ENCODE measurements at regions not wholly inside any gene's neighbourhood (a gene's known extent, or its start where the extent isn't known, plus 50 kb on each side); places are given as distances from the start of the nearest gene placed in this dataset.

GRCh38 chr1:235059221-235059620 lies 69.4 kb downstream of the TOMM20 start:
- DNase-seq (ENCODE audit: low spot score): peak; percentile 18

- DNase-seq (ENCODE audit: low spot score): no peak
Observed at GRCh38 chr1:235058695-235059094, 69.9 kb downstream of the TOMM20 start.

DNA sequence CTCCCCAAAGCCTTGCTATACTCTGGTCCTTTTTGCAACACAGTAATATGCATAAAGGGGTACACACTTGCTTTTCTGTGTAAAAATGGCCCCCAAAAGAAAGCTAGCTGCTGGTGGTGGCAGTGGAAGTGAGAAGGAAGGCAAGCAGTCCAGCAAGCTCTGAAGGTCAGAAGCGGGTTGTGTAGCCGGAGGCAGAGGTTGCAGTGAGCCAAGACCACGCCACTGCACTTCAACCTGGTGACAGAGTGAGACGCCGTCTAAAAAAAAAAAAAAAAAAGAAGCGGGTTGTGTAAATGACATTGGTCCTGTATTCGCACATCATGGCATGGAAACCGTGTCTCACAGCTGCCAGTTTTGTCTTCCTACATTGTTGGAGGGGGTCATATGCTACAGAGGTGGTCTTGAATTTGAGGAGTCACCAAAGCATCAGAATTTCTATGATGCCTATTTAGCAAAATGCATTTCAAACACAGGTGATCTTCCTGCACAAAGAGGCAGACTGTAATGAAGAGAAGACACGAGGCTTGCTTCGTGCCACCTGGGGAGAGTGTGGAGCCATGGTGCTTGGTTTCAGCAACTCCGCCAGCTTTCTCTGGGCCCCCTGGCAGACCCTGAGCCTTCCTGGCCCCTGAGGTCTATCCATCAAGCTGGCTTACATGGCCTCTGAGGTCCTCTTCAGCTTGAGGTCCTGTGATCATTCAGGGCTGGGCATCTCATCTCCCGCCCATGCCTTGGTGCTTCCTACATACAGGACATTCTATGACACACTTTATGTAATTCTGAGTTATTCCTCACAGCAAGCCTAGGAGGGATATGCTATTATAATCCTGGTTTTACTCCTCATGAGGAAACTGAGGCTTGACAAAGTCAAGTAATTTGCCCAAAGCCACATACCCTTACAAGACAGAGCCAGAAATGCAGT lies 71.0 kb downstream of the TOMM20 start:
- peak; percentile 22 for DNase-seq (ENCODE audit: low spot score)

DNA sequence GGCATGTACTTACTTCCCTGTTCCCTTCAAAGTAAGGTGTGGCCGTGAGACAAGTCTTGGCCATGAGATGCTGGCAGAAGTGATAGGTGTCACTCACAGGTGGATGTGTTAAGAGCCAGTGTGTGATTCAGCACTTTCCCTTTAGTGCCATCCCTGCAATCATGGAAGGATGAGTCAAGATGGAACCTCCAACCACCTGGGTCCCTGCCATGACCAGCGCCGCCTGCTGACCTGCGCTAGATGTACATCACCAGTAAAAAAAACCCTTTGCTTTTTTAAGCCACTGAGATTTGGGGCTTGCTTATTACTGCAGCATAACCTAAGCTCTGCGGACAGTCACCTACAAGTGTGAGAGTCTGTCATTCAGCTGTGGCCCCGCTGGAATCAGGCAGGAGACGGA lies 71.7 kb downstream of the TOMM20 start:
- DNase-seq (ENCODE audit: low spot score): peak; percentile 27

GRCh38 chr1:235054936-235055335 lies 73.7 kb downstream of the TOMM20 start:
- DNase-seq (ENCODE audit: low spot score): peak; percentile 23

DNA sequence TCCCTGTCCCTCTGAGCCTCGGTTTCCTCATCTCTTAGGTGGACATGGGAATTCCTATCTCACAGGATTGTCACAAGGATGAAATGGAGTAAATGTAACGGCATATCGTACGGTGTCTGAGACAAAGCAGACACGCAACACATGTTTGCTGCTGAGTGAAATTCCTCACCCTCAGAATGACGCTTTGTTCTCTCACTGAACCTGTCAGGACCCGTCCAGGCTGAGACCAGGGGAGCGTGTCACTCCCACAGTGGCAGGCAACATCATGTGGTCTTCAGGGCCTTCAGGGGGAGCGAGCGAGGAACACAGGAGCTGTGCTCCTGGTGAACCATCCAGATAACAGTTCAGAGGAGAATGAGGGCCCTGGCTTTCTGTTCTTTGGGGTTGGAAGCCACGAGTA lies 74.2 kb downstream of the TOMM20 start:
- DNase-seq (ENCODE audit: low spot score): no peak

- DNase-seq (ENCODE audit: low spot score): peak; percentile 11
Observed at GRCh38 chr1:235052067-235053008, 76.3 kb downstream of the TOMM20 start.

GRCh38 chr1:235051521-235051920 lies 77.1 kb downstream of the TOMM20 start:
- peak; percentile 20 for DNase-seq (ENCODE audit: low spot score)

DNA sequence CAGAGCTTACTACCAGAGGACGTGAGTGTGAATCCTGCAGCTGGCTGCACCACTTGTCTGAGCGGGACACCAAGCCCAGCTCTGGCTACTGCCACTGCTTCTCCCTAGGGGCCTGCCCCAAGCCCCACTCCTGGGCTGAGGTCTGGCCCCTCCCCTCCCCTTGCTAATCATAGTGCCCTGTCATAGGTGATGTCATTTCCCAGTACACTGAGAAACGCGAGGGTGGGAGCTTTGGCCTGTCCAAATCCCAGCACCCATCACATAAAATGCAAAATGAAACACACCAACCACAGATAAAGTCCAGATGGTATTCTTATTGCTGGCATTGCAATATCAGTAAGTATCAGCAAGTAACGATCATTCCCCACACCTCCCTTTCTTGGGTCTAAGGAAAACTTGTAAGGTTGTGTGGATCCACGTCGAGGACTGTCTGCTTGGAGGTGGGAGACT lies 77.7 kb downstream of the TOMM20 start:
- peak; percentile 28 for DNase-seq (ENCODE audit: low spot score)

- DNase-seq (ENCODE audit: low spot score): peak; percentile 2
Observed at GRCh38 chr1:235049716-235050378, 78.8 kb downstream of the TOMM20 start.

DNA sequence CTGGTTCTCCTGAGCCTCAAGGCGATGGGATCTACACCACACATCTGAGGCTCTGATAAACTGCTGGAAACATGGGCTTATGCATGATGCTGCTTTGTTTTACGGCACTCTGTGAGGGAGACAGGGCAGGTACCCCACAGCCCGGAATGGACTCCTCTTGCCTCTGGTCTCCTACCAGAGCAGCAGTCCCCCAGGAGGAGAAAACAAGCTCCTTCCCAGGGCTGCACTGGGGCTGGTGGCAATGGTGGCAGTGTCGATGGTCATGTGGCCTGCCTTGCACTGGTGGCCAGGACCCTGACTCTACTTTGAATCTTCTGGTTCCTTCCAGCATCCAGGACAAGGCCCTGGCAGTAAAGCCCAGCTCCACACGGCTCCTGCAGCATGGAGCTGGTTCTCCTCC lies 79.4 kb downstream of the TOMM20 start:
- peak; percentile 24 for DNase-seq (ENCODE audit: low spot score)

DNA sequence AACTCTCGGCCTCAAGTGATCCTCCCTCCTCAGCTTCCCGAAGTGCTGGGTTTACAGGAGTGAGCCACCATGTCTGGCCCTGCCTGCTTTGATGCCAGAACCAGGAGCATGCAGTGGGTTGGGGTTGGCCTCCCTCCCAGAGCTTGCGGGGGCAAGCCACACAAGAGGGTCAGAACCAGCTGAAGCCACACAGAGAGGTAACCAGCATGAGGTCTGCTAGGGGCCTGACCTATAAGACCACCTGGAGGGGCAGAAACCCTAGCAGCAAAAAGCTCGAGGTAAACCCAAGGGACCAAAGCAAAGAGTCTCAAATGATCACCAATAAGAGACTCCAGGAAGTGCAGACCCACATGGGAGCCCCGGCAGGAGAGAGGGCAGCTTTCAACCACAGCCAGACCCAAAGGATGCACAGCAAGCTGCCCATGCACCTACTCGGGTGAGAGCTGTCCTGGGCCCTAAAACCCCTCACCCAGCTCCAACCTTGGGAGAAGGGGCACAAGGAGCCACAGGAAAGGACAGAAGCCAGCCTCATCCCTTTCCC lies 81.2 kb downstream of the TOMM20 start:
- DNase-seq (ENCODE audit: low spot score): peak; percentile 27

DNA sequence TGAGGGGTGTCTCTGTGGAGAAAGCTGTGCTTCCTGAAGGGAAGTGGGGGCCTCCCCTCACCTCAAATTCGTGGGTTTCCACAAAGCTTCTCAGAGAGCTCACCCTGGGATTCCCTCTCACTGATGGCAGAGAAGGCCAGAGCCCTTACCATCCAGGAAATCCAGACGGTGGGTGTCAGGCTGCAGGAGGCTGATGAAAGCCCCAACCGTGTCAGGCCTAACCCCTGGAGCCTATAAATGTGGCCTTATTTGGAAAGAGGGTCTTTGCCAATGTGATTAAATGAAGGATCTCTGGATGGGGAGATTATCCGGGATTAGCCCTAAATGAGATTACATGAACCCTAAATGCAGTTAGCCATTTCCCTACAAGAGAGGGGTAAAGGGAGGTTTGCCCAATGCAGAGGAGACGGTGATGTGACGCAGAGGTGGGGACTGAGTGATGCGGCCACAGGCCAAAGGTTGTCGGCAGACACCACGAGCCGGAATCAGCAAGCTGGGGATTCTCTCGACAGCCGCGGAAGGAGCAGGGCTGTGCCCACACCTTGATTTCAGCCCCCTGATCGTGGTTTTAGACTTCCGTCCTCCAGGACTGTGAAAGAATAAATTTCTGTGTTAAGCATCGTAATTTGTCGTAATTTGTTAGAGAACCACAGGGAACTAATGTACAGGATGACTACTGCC lies 82.6 kb downstream of the TOMM20 start:
- DNase-seq (ENCODE audit: low spot score): peak; percentile 52

GRCh38 chr1:235045034-235045690 lies 83.5 kb downstream of the TOMM20 start:
- DNase-seq (ENCODE audit: low spot score): peak; percentile 25

DNA sequence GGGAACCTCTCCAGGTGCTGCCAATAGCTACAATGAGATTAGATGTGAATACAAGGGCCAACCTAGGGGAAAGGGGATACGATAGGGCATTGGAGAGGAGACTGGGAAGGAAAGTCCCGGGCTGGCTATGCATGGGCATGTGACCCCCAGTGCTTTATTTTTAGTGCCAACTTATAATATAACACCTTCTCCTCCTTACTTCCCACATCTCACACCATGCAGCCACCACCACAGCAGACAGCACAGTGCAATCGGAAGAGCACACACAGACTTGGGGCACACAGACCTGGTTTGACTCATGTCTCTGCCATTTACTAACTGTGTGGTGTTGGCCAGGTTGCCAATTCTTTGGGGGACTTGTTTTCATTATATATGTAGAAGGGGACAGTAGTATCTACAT lies 85.4 kb downstream of the TOMM20 start:
- peak; percentile 9 for DNase-seq (ENCODE audit: low spot score)

DNA sequence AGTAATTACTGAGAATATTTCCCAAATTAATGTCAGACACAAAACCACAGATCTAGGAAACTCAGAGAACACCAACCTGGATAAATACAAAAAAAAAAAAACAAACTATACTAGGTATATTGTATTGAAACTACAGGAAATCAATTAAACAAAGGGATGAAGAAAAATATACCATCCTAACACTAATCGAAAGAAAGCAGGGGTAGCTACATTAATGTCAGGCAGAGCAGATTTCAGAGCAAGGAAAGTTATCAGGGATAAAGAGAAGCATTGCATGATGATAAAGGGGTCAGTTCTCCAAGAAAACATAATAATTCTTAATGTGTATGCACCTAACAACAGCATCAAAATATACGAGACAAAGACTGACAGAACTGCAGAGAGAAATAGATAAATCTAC lies 89.9 kb downstream of the TOMM20 start:
- no peak for DNase-seq (ENCODE audit: low spot score)

DNA sequence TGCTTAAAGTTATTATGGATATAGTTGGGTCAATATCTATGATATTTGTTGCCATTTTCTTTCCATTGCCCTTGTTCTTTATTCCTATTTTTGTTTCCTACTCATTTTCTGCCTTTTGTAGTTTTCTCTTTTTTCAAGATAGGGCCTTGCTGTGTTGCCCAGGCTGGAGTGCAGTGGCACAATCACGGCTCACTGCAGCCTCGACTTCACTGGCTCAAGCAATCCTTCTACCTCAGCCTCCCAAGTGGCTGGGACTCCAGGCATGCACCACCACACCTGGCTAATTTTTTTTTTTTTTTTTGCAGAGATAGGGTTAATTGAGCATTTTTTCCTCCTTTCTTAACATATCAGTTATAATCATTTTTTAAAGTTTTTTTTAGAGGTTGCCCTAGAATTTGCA lies 92.7 kb downstream of the TOMM20 start:
- no peak for DNase-seq (ENCODE audit: low spot score)

DNA sequence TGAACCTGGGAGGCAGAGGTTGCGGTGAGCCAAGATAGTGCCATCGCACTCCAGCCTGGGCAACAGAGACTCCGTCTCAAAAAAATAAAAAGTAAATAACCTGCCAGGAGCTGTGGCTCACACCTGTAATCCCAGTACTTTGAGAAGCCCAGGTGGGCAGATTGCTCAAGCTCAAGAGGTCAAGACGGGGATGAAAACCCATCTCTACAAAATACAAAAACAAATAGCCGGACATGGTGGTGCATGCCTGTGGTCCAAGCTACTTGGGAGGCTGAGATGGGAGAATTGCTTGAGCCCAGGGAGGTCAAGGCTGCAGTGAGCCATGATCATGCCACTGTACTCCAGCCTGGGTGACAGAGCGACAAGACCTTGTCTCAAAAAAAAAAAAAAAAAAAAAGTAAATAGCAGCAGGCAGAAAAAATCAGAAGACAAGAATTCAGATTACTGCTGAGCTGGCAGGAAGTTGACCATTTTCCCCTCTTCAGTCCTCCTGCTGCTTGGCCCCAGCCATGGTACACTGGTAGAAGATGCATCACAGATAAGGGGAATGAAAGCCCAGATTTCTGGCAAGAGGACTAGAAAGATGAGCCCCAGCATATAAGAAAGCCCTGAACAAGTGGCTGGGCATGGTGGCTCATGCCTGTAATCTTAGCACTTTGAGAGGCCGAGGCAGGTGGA lies 97.6 kb downstream of the TOMM20 start:
- DNase-seq (ENCODE audit: low spot score): no peak

GRCh38 chr1:235027862-235028250 lies 100.8 kb downstream of the TOMM20 start:
- no peak for DNase-seq (ENCODE audit: low spot score)

Measured in D341Med (cell line).